ENCODE measurements at regions not wholly inside any gene's neighbourhood (a gene's known extent, or its start where the extent isn't known, plus 50 kb on each side); places are given as distances from the start of the nearest gene placed in this dataset.

- no peaks in the 10 kb centered on the region for H3K9me3 ChIP-seq
- no peaks in the 10 kb centered on the region for H3K27me3 ChIP-seq
- no peak for DNase-seq (ENCODE audit: low spot score in 2 of 2)
- peaks cover under 1 to 22% of the 10 kb centered on the region in 2 donors for H3K4me1 ChIP-seq
- H3K4me3 ChIP-seq = no peak overlapping the region
- intact Hi-C loops (cut with DNase I) = no loop called here
- TF ChIP-seq CTCF (IDR thresholded peaks at IDR 0.05) = no peak
- H3K36me3 ChIP-seq = no peaks in the 10 kb centered on the region
- H3K27ac ChIP-seq = no peak overlapping the region
Measured at GRCh38 chr5:54709096-54709495, 191.5 kb downstream of the SNX18 start.

GRCh38 chr5:54707841-54708240, 190.3 kb downstream of the SNX18 start:
- no peaks in the 10 kb centered on the region for H3K36me3 ChIP-seq
- intact Hi-C loops (cut with DNase I) = no loop called here

GRCh38 chr5:54705994-54706653, 188.6 kb downstream of the SNX18 start:
- TF ChIP-seq CTCF (IDR thresholded peaks at IDR 0.05) = no peak
- Histone ChIP-seq H3K27ac (peak overlapping the region; percentile 10 to 88), H3K36me3 (no peaks in the 10 kb centered on the region), H3K4me1 (peaks cover 6 to 40% of the 10 kb centered on the region in 2 donors), H3K4me3 (no peak overlapping the region), H3K27me3 (no peaks in the 10 kb centered on the region), H3K9me3 (no peaks in the 10 kb centered on the region)
- DNase-seq (ENCODE audit: low spot score in 2 of 2) = no peak
- intact Hi-C loops (cut with DNase I) = no loop called here

More at GRCh38 chr5:54707841-54708240, 190.3 kb downstream of the SNX18 start:
- Histone ChIP-seq H3K9me3 (no peaks in the 10 kb centered on the region), H3K4me3 (no peak overlapping the region), H3K4me1 (peaks cover 0 to 26% of the 10 kb centered on the region in 2 donors), H3K27me3 (no peaks in the 10 kb centered on the region), H3K27ac (peak overlapping the region in 1 of 2 donors; percentile 12)
- no peak for DNase-seq (ENCODE audit: low spot score in 2 of 2)
- TF ChIP-seq CTCF (IDR thresholded peaks at IDR 0.05) = no peak

GRCh38 chr5:54704825-54705224, 187.3 kb downstream of the SNX18 start:
- no peak for TF ChIP-seq CTCF (IDR thresholded peaks at IDR 0.05)
- Histone ChIP-seq H3K36me3 (no peaks in the 10 kb centered on the region), H3K4me1 (peaks cover 6 to 49% of the 10 kb centered on the region in 2 donors), H3K27me3 (no peaks in the 10 kb centered on the region), H3K27ac (peak overlapping the region; percentile 76 to 88), H3K9me3 (no peaks in the 10 kb centered on the region), H3K4me3 (no peak overlapping the region)
- no peak for DNase-seq (ENCODE audit: low spot score in 2 of 2)
- intact Hi-C loops (cut with DNase I) = loop anchor here (5.0 kb wide), 5 partner anchors 57 to 188 kb away; partner anchors contain the start of gene SNX18

GRCh38 chr5:54704333-54704732, 186.8 kb downstream of the SNX18 start:
- Histone ChIP-seq H3K4me3 (peak overlapping the region in 1 of 2 donors; percentile 50), H3K27ac (peak overlapping the region; percentile 76 to 88), H3K4me1 (peaks cover 6 to 49% of the 10 kb centered on the region in 2 donors), H3K27me3 (no peaks in the 10 kb centered on the region), H3K36me3 (no peaks in the 10 kb centered on the region), H3K9me3 (no peaks in the 10 kb centered on the region)
- intact Hi-C loops (cut with DNase I) = loop anchor here (5.0 kb wide), 5 partner anchors 57 to 187 kb away; partner anchors contain the start of gene SNX18
- TF ChIP-seq CTCF (IDR thresholded peaks at IDR 0.05) = no peak
- DNase-seq (ENCODE audit: low spot score in 2 of 2) = no peak
